A673 (cell line): ENCODE measurements at regions not wholly inside any gene's neighbourhood (a gene's known extent, or its start where the extent isn't known, plus 50 kb on each side); places are given as distances from the start of the nearest gene placed in this dataset.

Experiments used
- BruUV-seq: library from RNA; stranded (reverse); fragments of 400-500 nt; replicated peaks from 2 replicates; lab custom pipeline; 2021; lab: Mats Ljungman, UMichigan
- CTCF ChIA-PET: fragments of 300-600 bp; sonication (Branson Sonifier 250); formaldehyde crosslinking; loops from one replicate; lab custom pipeline; 2022; ENCODE audit warnings: antibody characterized with exemption; lab: Charles Lee
- POLR2A ChIA-PET: fragments of 300-600 bp; sonication (Branson Sonifier 250); formaldehyde crosslinking; loops from one replicate; lab custom pipeline; 2022; ENCODE audit warnings: antibody characterized with exemption; ENCODE audit not compliant: low non-redundant PET; lab: Charles Lee
- DNase-seq: peaks from one replicate; pipeline ENCODE4 v3.0.0-alpha.2; 2015; ENCODE audit warnings: low spot score
- H3K27ac ChIP-seq: fragments of 200-600 bp; sonication (generic); 2 replicates; pipeline ENCODE4 v1.5.1; 2016; ENCODE audit warnings: mixed run types, low read depth, mild to moderate bottlenecking, mixed read lengths, antibody characterized with exemption, low read length; ENCODE audit not compliant: poor library complexity, severe bottlenecking
- H3K27me3 ChIP-seq: fragments of 200-600 bp; sonication (generic); replicated peaks from 2 replicates; pipeline ENCODE4 v1.6.1; 2017; ENCODE audit warnings: mixed run types, low read depth, mild to moderate bottlenecking, mixed read lengths, antibody characterized with exemption, low read length; ENCODE audit not compliant: insufficient read depth, poor library complexity
- H3K36me3 ChIP-seq: fragments of 200-600 bp; sonication (generic); 2 replicates; pipeline ENCODE4 v1.6.1; 2016; ENCODE audit warnings: mixed run types, mild to moderate bottlenecking, mixed read lengths, antibody characterized with exemption, low read length; ENCODE audit not compliant: insufficient read depth, poor library complexity, severe bottlenecking
- H3K4me1 ChIP-seq: fragments of 200-600 bp; sonication (generic); 2 replicates; pipeline ENCODE4 v1.6.1; 2017; ENCODE audit warnings: mixed run types, mild to moderate bottlenecking, mixed read lengths, antibody characterized with exemption, low read length; ENCODE audit not compliant: insufficient read depth, poor library complexity, severe bottlenecking
- H3K4me3 ChIP-seq: fragments of 200-600 bp; sonication (generic); 2 replicates; pipeline ENCODE4 v1.5.1; 2016; ENCODE audit warnings: low read depth, mixed run types, mild to moderate bottlenecking, mixed read lengths, low read length; ENCODE audit not compliant: poor library complexity, severe bottlenecking
- H3K9me3 ChIP-seq: fragments of 200-600 bp; sonication (generic); 2 replicates; pipeline ENCODE4 v1.6.1; 2016; ENCODE audit warnings: mixed run types, low read depth, mild to moderate bottlenecking, mixed read lengths, antibody characterized with exemption, low read length; ENCODE audit not compliant: poor library complexity, severe bottlenecking
- CTCF ChIP-seq: fragments of 300-800, 200-600 bp; sonication (generic); conservative IDR thresholded peaks from 2 replicates; pipeline ENCODE4 v1.5.1; 2017; ENCODE audit warnings: low read depth, mild to moderate bottlenecking, antibody characterized with exemption, low read length, moderate library complexity, mixed read lengths
- EZH2 ChIP-seq: fragments of 200-600 bp; sonication (generic); IDR thresholded peaks from 2 replicates; pipeline ENCODE4 v1.6.1; 2017; ENCODE audit warnings: borderline replicate concordance, low read depth, mild to moderate bottlenecking, mixed read lengths, antibody characterized with exemption, low read length; ENCODE audit not compliant: poor library complexity, severe bottlenecking
- intact Hi-C: fragments of 100-400 bp; cut with micrococcal nuclease; formaldehyde crosslinking; loops from one replicate; pipeline ENCODE4 v1.10.0; 2022; ENCODE audit not compliant: unreplicated experiment

- no peaks in the 10 kb centered on the region for H3K9me3 ChIP-seq
- no peak overlapping the region for H3K27ac ChIP-seq
- no TSS peak for BruUV-seq
- DNase-seq = no peak
- H3K4me3 ChIP-seq = no peak overlapping the region
- ChIA-PET POLR2A (no interaction called here), CTCF (no interaction called here)
- H3K4me1 ChIP-seq = no peaks in the 10 kb centered on the region
- H3K36me3 ChIP-seq = no peaks in the 10 kb centered on the region
- H3K27me3 ChIP-seq = no peaks in the 10 kb centered on the region
- intact Hi-C loops = no loop called here
- TF ChIP-seq EZH2 (no peak), CTCF (no peak)
These were observed 366.0 kb upstream of the LRRC7 start for GRCh38 chr1:69201716-69202115.

- ChIA-PET CTCF (no interaction called here), POLR2A (no interaction called here)
- Histone ChIP-seq H3K27ac (no peak overlapping the region), H3K27me3 (no peaks in the 10 kb centered on the region), H3K36me3 (no peaks in the 10 kb centered on the region), H3K4me3 (no peak overlapping the region), H3K9me3 (no peaks in the 10 kb centered on the region), H3K4me1 (no peaks in the 10 kb centered on the region)
- no peak for TF ChIP-seq EZH2
- BruUV-seq = no TSS peak
- no peak for DNase-seq
- intact Hi-C loops = no loop called here
These were observed 364.6 kb upstream of the LRRC7 start for GRCh38 chr1:69203166-69203565.

GRCh38 chr1:69213644-69214043 is 354.1 kb upstream of the LRRC7 start:
- Histone ChIP-seq H3K36me3 (no peaks in the 10 kb centered on the region), H3K4me3 (no peak overlapping the region), H3K9me3 (no peaks in the 10 kb centered on the region), H3K4me1 (no peaks in the 10 kb centered on the region), H3K27ac (no peak overlapping the region), H3K27me3 (no peaks in the 10 kb centered on the region)
- intact Hi-C loops = no loop called here
- no peak for TF ChIP-seq EZH2
- TF ChIP-seq CTCF = no peak
- no peak for DNase-seq
- CTCF ChIA-PET = no interaction called here
- no TSS peak for BruUV-seq
- POLR2A ChIA-PET = no interaction called here

- CTCF ChIA-PET = no interaction called here
- H3K36me3 ChIP-seq = no peaks in the 10 kb centered on the region
- no peaks in the 10 kb centered on the region for H3K9me3 ChIP-seq
- no TSS peak for BruUV-seq
- no peaks in the 10 kb centered on the region for H3K27me3 ChIP-seq
- POLR2A ChIA-PET = no interaction called here
- H3K4me3 ChIP-seq = no peak overlapping the region
- no peak overlapping the region for H3K27ac ChIP-seq
- no peaks in the 10 kb centered on the region for H3K4me1 ChIP-seq
- TF ChIP-seq CTCF (no peak), EZH2 (no peak)
- DNase-seq = no peak
- intact Hi-C loops = no loop called here
These were observed 351.8 kb upstream of the LRRC7 start for GRCh38 chr1:69215883-69216282.
